A549 (cell line): ENCODE measurements at regions not wholly inside any gene's neighbourhood (a gene's known extent, or its start where the extent isn't known, plus 50 kb on each side); places are given as distances from the start of the nearest gene placed in this dataset.

Experiments
- CTCF ChIP-seq: fragments of >200 bp; sonication (Bioruptor Twin); formaldehyde crosslinking; IDR thresholded peaks from 3 replicates; pipeline ENCODE4 v1.5.1; 2016
- FOSL2 ChIP-seq, 2 experiments: fragments of 450-650 bp in 1 of 2; fragments of >200 bp in 1 of 2; sonication (Bioruptor Twin) in 1 of 2; formaldehyde crosslinking; IDR thresholded peaks; 2 replicates each; pipeline versions ENCODE4 v1.5.0 to v1.6.1; 2016 to 2020; ENCODE audit warnings: mild to moderate bottlenecking in 1 of 2, moderate library complexity in 1 of 2
- HOXB13 ChIP-seq: fragments of 250-450 bp; sonication (Bioruptor Pico); IDR thresholded peaks from 2 replicates; pipeline ENCODE4 v1.5.0; 2020; ENCODE audit warnings: low read depth, mild to moderate bottlenecking, moderate library complexity
- JUN ChIP-seq, 2 experiments: fragments of >200 bp; sonication (Bioruptor Twin); formaldehyde crosslinking; IDR thresholded peaks; 2 replicates in 1 of 2; 3 replicates in 1 of 2; pipeline ENCODE4 v1.6.1; 2016 to 2017
- RCOR1 ChIP-seq: fragments of 150-350 bp; IDR thresholded peaks from 2 replicates; pipeline ENCODE4 v1.6.1; 2014; ENCODE audit warnings: antibody characterized with exemption, low read length, low read depth
- USF2 ChIP-seq: fragments of 450-650 bp; IDR thresholded peaks from 2 replicates; pipeline ENCODE4 v1.6.1; 2014; ENCODE audit warnings: antibody characterized with exemption
- ZFP36 ChIP-seq: fragments of 450-650 bp; IDR thresholded peaks from 2 replicates; pipeline ENCODE4 v1.6.1; 2014; ENCODE audit warnings: borderline replicate concordance; ENCODE audit not compliant: partially characterized antibody

- TF ChIP-seq RCOR1 (no peak), CTCF (no peak), ZFP36 (no peak), HOXB13 (CRISPR knock-in tag) (no peak), FOSL2 (IDR thresholded peaks at IDR 0.05) (no peak), FOSL2 (CRISPR knock-in tag; IDR thresholded peaks at IDR 0.05) (no peak), USF2 (no peak), JUN (IDR thresholded peaks at IDR 0.05) (no peak)
These were observed 155.9 kb upstream of the RASGEF1B start for GRCh38 chr4:81627590-81627989.
